Keratinocyte (primary cell): ENCODE measurements at regions not wholly inside any gene's neighbourhood (a gene's known extent, or its start where the extent isn't known, plus 50 kb on each side); places are given as distances from the start of the nearest gene placed in this dataset.

Source experiments
- DNase-seq: peaks from one replicate; pipeline ENCODE4 v3.0.0-alpha.2; 2011; ENCODE audit warnings: low read depth, missing footprints, low spot score
- FAIRE-seq: peaks from 2 replicates; lab custom pipeline; 2011; peaks lifted over from hg19 to GRCh38; lab: Jason Lieb, UNC
- H2AFZ ChIP-seq: 2 replicates; pipeline ENCODE4 v1.6.0; 2012; ENCODE audit warnings: low read length, control low read depth, inconsistent platforms; ENCODE audit not compliant: control insufficient read depth
- H3K27ac ChIP-seq: 2 replicates; pipeline ENCODE4 v1.5.1; 2011; ENCODE audit warnings: low read length; ENCODE audit not compliant: control insufficient read depth, insufficient read depth
- H3K27me3 ChIP-seq: 3 replicates; pipeline ENCODE4 v1.6.0; 2011; ENCODE audit warnings: low read length; ENCODE audit not compliant: control insufficient read depth, insufficient read depth; ENCODE audit errors: extremely low read depth
- H3K36me3 ChIP-seq, 2 experiments: 2 replicates in 1 of 2; 3 replicates in 1 of 2; pipeline ENCODE4 v1.5.1; 2011; ENCODE audit warnings: low read length in 2 of 2, mild to moderate bottlenecking in 1 of 2; ENCODE audit not compliant: control insufficient read depth in 2 of 2, insufficient read depth in 2 of 2; ENCODE audit errors: extremely low read depth in 1 of 2
- H3K4me1 ChIP-seq: 3 replicates; pipeline ENCODE4 v1.5.1; 2011; ENCODE audit warnings: low read length; ENCODE audit not compliant: control insufficient read depth, insufficient read depth; ENCODE audit errors: extremely low read depth
- H3K4me2 ChIP-seq: 3 replicates; pipeline ENCODE4 v1.6.0; 2011; ENCODE audit warnings: low read depth, low read length; ENCODE audit not compliant: control insufficient read depth, insufficient read depth; ENCODE audit errors: extremely low read depth
- H3K4me3 ChIP-seq, 3 experiments: fragments of 200-600 bp in 1 of 3; sonication (generic) in 1 of 3; 2 replicates in 2 of 3; 3 replicates in 1 of 3; pipeline ENCODE4 v1.5.1; 2011 to 2016; ENCODE audit warnings: low read length in 3 of 3, mild to moderate bottlenecking in 3 of 3, control low read depth in 2 of 3, inconsistent platforms in 1 of 3, low read depth in 1 of 3, mixed read lengths in 1 of 3, mixed run types in 1 of 3, moderate library complexity in 1 of 3; ENCODE audit not compliant: control insufficient read depth in 2 of 3, insufficient read depth in 2 of 3; ENCODE audit errors: extremely low read depth in 1 of 3
- H3K79me2 ChIP-seq: 2 replicates; pipeline ENCODE4 v1.6.0; 2012; ENCODE audit warnings: low read length; ENCODE audit not compliant: control insufficient read depth, insufficient read depth
- H3K9ac ChIP-seq: 3 replicates; pipeline ENCODE4 v1.6.0; 2011; ENCODE audit warnings: low read length; ENCODE audit not compliant: control insufficient read depth, insufficient read depth; ENCODE audit errors: extremely low read depth
- H3K9me1 ChIP-seq: 3 replicates; pipeline ENCODE4 v1.6.0; 2011; ENCODE audit warnings: low read length; ENCODE audit not compliant: control insufficient read depth, insufficient read depth; ENCODE audit errors: extremely low read depth
- H3K9me3 ChIP-seq: 2 replicates; pipeline ENCODE4 v1.5.1; 2012; ENCODE audit warnings: low read depth, low read length; ENCODE audit not compliant: control insufficient read depth
- H4K20me1 ChIP-seq: 3 replicates; pipeline ENCODE4 v1.6.0; 2011; ENCODE audit warnings: low read length; ENCODE audit not compliant: control insufficient read depth, insufficient read depth; ENCODE audit errors: extremely low read depth
- CTCF ChIP-seq, 3 experiments: IDR thresholded peaks in 1 of 3; conservative IDR thresholded peaks in 1 of 3; optimal IDR thresholded peaks in 1 of 3; 2 replicates in 2 of 3; 3 replicates in 1 of 3; pipeline versions ENCODE3 to v1.5.1; 2011; ENCODE audit warnings: low read length in 3 of 3, mild to moderate bottlenecking in 3 of 3, moderate library complexity in 2 of 3, control low read depth in 1 of 3, inconsistent platforms in 1 of 3; ENCODE audit not compliant: insufficient read depth in 2 of 3; ENCODE audit errors: extremely low read depth in 1 of 3
- EZH2 ChIP-seq: IDR thresholded peaks from one replicate; pipeline ENCODE4 v1.6.1; 2012; ENCODE audit warnings: inconsistent platforms, mild to moderate bottlenecking, low read length, moderate library complexity
- dilution Hi-C: fragments of 300-500 bp; cut with MboI; formaldehyde crosslinking; loops from one replicate; pipeline ENCODE4 v1.7.0; 2020; ENCODE audit warnings: low sequenced_read_pairs; ENCODE audit not compliant: extremely low pct_ligation_motif_present

- no peaks in the 10 kb centered on the region for H3K9me3 ChIP-seq
- H3K4me3 ChIP-seq = no peak overlapping the region
- FAIRE-seq (peak; percentile 51), DNase-seq (peak; percentile 54)
- no peaks in the 10 kb centered on the region for H4K20me1 ChIP-seq
- no peak overlapping the region for H3K9ac ChIP-seq
- H3K27ac ChIP-seq = peak overlapping the region; percentile 34
- H3K4me2 ChIP-seq = peak overlapping the region; percentile 37
- TF ChIP-seq CTCF (optimal IDR thresholded peaks at IDR 0.05 in 1 of 3, IDR thresholded peaks at IDR 0.05 in 1 of 3, conservative IDR thresholded peaks at IDR 0.05 in 1 of 3; ENCODE audit: extremely low read depth in 1 of 3, insufficient read depth in 2 of 3, low read length in 3 of 3) (no peak), EZH2 (no peak)
- no peaks in the 10 kb centered on the region for H3K36me3 ChIP-seq
- no peaks in the 10 kb centered on the region for H3K9me1 ChIP-seq
- no peaks in the 10 kb centered on the region for H3K27me3 ChIP-seq
- H3K79me2 ChIP-seq = no peaks in the 10 kb centered on the region
- H2AFZ ChIP-seq = peak overlapping the region; percentile 27
- H3K4me1 ChIP-seq = peaks cover 8% of the 10 kb centered on the region
- dilution Hi-C loops = no loop called here
Measured at GRCh38 chr10:34916314-34916713, 101.2 kb upstream of the PARD3 start.

- Histone ChIP-seq H2AFZ (no peak overlapping the region), H3K4me1 (peaks cover 8% of the 10 kb centered on the region), H3K79me2 (no peaks in the 10 kb centered on the region), H4K20me1 (no peaks in the 10 kb centered on the region), H3K4me2 (no peak overlapping the region), H3K9ac (no peak overlapping the region), H3K27me3 (no peaks in the 10 kb centered on the region), H3K27ac (no peak overlapping the region), H3K9me1 (no peaks in the 10 kb centered on the region), H3K4me3 (no peak overlapping the region), H3K36me3 (no peaks in the 10 kb centered on the region), H3K9me3 (no peaks in the 10 kb centered on the region)
- dilution Hi-C loops = no loop called here
- TF ChIP-seq CTCF (optimal IDR thresholded peaks at IDR 0.05 in 1 of 3, IDR thresholded peaks at IDR 0.05 in 1 of 3, conservative IDR thresholded peaks at IDR 0.05 in 1 of 3; ENCODE audit: extremely low read depth in 1 of 3, insufficient read depth in 2 of 3, low read length in 3 of 3) (no peak), EZH2 (no peak)
- FAIRE-seq (no peak), DNase-seq (no peak)
Measured at GRCh38 chr10:34912771-34913170, 97.7 kb upstream of the PARD3 start.
